GM13977 (cell line): ENCODE measurements at regions not wholly inside any gene's neighbourhood (a gene's known extent, or its start where the extent isn't known, plus 50 kb on each side); places are given as distances from the start of the nearest gene placed in this dataset.

ENCODE experiments used
- DNase-seq: peaks from one replicate; pipeline ENCODE4 v3.0.0; 2012; ENCODE audit warnings: low spot score
- in situ Hi-C: fragments of 300-500 bp; cut with MboI; formaldehyde crosslinking; loops from one replicate; pipeline ENCODE4 v1.12.0; 2022; ENCODE audit warnings: low sequenced_read_pairs, low pct_unique_long_range_greater_than_20kb, mixed read lengths, inconsistent platforms; ENCODE audit not compliant: unreplicated experiment
- TF ChIP-seq, protein P1 (sequence below): IDR thresholded peaks from 2 replicates; pipeline ENCODE4 v1.5.1; 2012; ENCODE audit warnings: mild to moderate bottlenecking, control low read depth; ENCODE audit not compliant: insufficient read depth; ENCODE audit errors: extremely low read depth, missing control alignments

DNA sequence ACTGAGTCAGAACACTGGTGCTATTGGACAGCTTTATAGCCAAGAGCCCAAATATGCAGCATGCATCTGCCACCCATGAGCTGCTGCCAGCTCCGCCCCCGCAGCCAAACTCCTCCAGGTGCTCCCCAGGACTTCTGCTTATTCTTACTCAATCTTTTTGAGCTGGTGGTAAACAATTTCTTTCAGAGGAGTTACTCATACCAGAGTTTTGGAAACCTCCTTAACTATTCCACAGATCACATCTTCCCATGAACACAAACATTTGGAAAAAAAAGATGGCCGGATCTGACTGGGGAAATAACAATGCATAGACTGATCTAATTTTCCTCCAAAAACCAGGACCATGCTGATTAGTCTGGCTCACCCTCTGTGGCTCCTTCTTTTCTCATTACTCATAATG is 399.9 kb downstream of the GPM6A start:
- no peak for DNase-seq
- TF ChIP-seq, protein P1, sequence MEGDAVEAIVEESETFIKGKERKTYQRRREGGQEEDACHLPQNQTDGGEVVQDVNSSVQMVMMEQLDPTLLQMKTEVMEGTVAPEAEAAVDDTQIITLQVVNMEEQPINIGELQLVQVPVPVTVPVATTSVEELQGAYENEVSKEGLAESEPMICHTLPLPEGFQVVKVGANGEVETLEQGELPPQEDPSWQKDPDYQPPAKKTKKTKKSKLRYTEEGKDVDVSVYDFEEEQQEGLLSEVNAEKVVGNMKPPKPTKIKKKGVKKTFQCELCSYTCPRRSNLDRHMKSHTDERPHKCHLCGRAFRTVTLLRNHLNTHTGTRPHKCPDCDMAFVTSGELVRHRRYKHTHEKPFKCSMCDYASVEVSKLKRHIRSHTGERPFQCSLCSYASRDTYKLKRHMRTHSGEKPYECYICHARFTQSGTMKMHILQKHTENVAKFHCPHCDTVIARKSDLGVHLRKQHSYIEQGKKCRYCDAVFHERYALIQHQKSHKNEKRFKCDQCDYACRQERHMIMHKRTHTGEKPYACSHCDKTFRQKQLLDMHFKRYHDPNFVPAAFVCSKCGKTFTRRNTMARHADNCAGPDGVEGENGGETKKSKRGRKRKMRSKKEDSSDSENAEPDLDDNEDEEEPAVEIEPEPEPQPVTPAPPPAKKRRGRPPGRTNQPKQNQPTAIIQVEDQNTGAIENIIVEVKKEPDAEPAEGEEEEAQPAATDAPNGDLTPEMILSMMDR: no peak
- in situ Hi-C loops: no loop called here

DNA sequence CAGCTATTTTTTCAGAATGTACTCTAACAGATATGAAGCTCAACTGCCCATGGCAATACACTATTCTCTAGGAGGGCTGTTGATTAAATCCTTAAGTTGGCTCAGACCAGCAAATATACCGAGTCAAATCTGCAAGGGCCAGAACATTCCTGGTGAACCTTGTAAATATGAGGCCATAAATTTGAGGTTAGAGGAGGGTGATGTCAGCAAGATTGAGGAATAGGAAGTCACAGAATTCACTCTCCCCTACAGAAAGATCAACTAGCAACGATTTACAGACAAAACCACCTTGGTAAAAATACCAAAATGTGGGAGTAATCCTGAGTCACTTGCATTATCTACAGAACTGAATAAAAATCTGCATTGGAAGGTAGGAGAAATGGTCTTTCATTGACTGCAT is 399.3 kb downstream of the GPM6A start:
- in situ Hi-C loops: no loop called here
- no peak for DNase-seq
- TF ChIP-seq, protein P1: no peak

DNA sequence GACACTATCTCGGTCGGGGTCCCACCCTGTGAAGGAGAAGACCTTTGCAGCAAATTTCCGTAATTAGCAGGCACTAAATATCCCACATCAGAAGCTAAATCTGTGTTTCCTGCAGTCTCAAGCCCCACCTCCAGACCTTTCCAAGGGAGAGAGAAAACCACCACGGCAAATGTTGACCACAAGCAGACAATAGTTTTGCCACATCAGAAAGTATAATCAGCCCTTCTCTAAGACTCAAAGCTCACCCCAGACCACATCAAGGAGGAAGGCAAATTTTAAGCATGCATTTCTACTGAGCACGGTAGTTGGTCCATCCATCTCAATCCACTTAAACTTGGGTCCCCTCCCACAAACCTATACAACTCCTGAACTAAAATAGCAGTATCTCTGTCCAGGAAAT is 398.5 kb downstream of the GPM6A start:
- TF ChIP-seq, protein P1: no peak

DNA sequence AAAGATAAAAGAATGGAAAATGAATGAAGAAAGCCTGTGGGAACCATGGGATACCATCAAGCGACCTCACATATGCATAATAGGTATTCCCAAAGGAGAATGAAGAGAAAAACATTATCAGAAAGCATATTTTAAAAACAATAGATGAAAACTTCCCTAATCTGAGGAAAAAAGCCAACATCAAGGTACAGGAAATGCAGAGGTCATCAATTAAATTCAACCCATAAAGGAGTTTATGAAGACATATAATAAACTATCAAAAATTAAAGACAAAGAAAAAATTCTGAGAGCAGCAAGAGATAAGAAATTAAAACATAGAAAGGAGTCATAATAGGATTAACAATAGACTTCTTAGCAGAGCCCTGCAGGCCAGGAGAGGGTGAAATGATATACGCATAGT is 397.5 kb downstream of the GPM6A start:
- TF ChIP-seq, protein P1: no peak
- DNase-seq: no peak
- in situ Hi-C loops: no loop called here

More for the DNA sequence above, 398.5 kb downstream of the GPM6A start:
- in situ Hi-C loops: no loop called here
- DNase-seq: no peak

DNA sequence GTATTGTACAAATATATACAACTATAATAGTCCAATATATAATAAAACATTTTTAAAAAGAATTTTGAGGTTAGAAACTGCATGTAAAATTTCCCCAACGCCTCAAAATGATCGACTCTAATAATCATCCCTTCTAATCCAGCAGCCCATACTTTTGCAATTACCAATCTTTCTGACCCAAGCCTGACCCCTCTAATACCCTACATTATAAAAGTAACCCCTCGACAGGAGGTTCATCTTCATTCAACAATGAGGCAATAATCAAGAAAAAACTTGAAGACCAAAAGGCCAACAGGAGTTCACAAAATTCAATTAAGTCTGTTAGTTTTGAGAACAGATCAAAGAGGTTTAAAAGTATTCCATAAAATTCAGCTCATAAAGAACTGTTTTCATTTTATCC is 393.5 kb downstream of the GPM6A start:
- in situ Hi-C loops: no loop called here
- TF ChIP-seq, protein P1: no peak

DNA sequence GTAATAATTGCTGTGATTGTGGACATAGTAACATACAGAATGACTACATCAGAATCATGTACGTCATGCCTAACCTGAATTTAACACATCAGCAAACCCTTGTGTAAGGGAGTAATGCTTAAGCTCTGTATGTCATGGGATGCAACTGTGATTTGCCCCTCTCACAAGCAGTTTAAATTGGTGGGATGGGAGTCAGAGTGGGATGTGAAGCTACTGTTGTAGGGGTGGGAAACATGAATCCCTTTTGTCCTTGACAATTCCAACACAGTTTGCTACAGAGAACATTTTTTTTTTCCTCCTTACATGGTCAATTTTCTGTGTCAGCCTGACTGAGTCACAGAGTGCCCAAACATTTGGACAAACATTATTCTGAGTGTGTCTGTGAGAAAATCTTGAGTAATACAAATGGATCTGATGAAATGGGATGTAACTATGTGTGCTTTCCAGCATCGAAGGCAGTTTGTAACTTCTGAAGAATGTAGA is 392.8 kb downstream of the GPM6A start:
- DNase-seq: no peak
- TF ChIP-seq, protein P1: no peak
- in situ Hi-C loops: no loop called here

More for the DNA sequence above, 393.5 kb downstream of the GPM6A start:
- no peak for DNase-seq

DNA sequence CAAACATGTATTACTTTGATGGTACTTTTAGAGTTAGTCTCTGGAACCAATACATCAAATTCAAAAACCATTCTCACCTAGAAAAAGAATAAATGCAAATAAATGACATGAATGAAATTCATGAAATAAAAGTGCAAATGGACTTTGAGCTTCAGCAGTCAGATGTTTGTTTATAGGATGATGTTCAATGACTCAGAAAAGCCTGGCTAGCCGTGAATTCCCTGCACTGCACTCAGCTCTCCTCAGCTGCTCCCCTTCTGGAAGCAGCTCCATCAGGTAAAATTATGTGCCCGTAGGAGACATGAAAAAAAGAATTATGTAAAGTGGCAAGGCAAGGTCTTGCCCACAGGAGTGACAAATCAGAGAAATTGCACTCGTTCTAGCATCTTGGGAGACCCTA is 390.6 kb downstream of the GPM6A start:
- no peak for DNase-seq
- in situ Hi-C loops: no loop called here
- TF ChIP-seq, protein P1: no peak
